ENCODE measurements at regions not wholly inside any gene's neighbourhood (a gene's known extent, or its start where the extent isn't known, plus 50 kb on each side); places are given as distances from the start of the nearest gene placed in this dataset. TPM values are rescaled to one million over a fixed set of nuclear protein-coding genes. Genes with fewer than 3 reads are reported as not detected.

DNA sequence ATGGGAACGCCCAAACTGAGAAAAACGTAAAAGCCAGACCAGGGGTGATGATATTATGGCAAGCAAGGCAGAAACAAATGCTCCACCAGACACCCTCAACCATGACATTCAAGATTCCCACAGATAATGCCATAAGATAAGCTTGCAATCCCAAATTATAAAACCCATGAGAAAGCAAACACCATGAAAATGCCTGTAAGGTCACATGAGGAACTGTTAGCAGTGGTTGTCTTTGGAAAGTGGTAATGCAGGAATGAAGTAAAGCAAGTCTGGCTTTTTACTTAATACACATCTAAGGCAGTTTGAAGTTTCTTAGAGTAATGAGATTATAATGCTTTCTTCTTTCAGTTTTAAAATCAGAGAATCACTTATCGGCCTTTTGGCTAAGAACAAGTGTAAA, 111.0 kb downstream of the MN1 start:
- Histone ChIP-seq H3K27me3 (ENCODE audit: control insufficient read depth, insufficient read depth, low read length) (no peaks in the 10 kb centered on the region), H3K9me3 (ENCODE audit: control insufficient read depth, insufficient read depth, low read length) (no peaks in the 10 kb centered on the region), H3K4me3 (ENCODE audit: low read depth, low read length) (no peak overlapping the region), H3K27ac (ENCODE audit: low read depth, low read length) (no peak overlapping the region), H3K36me3 (ENCODE audit: control insufficient read depth, insufficient read depth, low read length) (no peaks in the 10 kb centered on the region), H3K4me1 (ENCODE audit: control insufficient read depth, insufficient read depth, low read length) (peaks cover 22% of the 10 kb centered on the region)
- no peak for DNase-seq (ENCODE audit: low read depth in 4 of 6, low spot score in 6 of 6)
- no CpG with 5 or more reads among the region's 3 CpGs for WGBS (ENCODE audit: insufficient coverage)

DNA sequence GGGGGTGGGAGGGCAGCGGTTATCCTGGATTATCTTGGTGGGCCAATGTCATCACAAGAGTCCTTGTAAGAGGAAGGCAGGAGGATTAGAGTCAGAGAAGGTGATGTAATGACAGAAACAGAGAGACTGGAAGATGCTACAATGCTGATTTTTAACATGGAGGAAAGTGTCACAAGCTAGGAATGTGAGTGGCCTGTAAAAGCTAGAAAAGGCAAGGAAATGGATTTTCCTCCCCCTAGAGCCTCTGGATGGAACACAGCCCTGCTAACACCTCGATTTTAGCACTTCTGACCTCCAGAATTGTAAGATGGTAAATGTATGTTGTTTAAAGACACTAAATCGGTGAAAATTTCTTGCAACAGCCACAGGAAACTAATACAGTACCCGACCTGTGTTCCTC, 109.3 kb downstream of the MN1 start:
- WGBS (ENCODE audit: insufficient coverage): 90% methylated on average over 3 of the region's 4 CpGs
- peaks cover 10% of the 10 kb centered on the region for H3K4me1 ChIP-seq (ENCODE audit: control insufficient read depth, insufficient read depth, low read length)
- no peak overlapping the region for H3K4me3 ChIP-seq (ENCODE audit: low read depth, low read length)
- no peak overlapping the region for H3K27ac ChIP-seq (ENCODE audit: low read depth, low read length)
- H3K9me3 ChIP-seq (ENCODE audit: control insufficient read depth, insufficient read depth, low read length): peaks cover 2% of the 10 kb centered on the region
- no peaks in the 10 kb centered on the region for H3K36me3 ChIP-seq (ENCODE audit: control insufficient read depth, insufficient read depth, low read length)
- H3K27me3 ChIP-seq (ENCODE audit: control insufficient read depth, insufficient read depth, low read length): no peaks in the 10 kb centered on the region
- DNase-seq (ENCODE audit: low read depth in 4 of 6, low spot score in 6 of 6): no peak

DNA sequence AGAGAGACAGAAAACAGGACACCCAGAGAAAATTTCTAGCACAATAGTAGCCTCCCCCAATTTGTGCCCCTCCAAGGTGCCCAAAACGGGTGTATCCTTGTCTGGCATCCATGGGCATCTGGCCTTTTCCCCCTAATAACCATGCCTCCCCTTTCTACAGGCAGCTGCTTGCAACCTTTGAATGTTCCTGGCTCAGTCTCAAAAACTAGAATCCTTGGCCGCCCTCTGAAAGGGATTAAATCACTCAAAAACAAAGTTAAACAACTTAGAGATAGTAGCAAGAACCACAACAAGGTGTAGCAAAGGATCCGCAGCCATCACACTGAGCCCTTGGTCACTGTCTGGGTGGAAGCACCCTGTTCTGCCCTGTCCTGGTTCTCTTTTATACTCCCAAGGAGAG, 105.6 kb downstream of the MN1 start:
- Histone ChIP-seq H3K4me3 (ENCODE audit: low read depth, low read length) (no peak overlapping the region), H3K4me1 (ENCODE audit: control insufficient read depth, insufficient read depth, low read length) (peaks cover 16% of the 10 kb centered on the region), H3K27me3 (ENCODE audit: control insufficient read depth, insufficient read depth, low read length) (no peaks in the 10 kb centered on the region), H3K36me3 (ENCODE audit: control insufficient read depth, insufficient read depth, low read length) (no peaks in the 10 kb centered on the region), H3K9me3 (ENCODE audit: control insufficient read depth, insufficient read depth, low read length) (peaks cover 5% of the 10 kb centered on the region), H3K27ac (ENCODE audit: low read depth, low read length) (no peak overlapping the region)
- WGBS (ENCODE audit: insufficient coverage): 39% methylated on average over 3 of the region's 3 CpGs
- DNase-seq (ENCODE audit: low read depth in 4 of 6, low spot score in 6 of 6): no peak

DNA sequence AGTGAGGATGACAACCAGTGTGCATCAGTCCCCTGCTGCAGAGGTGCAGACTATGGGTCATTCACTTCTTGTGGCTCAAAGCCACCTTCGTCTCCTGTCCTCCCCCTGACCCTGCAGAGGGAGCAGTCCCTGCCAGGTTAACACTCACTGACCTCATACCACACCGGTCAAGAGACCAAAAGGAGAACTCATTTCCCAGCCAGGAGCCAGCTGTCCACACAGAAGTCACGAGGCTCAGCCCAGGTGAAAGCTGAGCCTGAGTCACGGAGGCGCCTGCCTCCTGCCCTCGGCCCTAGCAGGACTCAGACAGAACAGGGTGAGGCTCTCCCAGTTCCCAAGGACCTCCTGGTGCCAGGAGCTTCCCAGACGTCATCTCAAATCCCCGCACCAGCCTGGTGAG, 103.7 kb downstream of the MN1 start:
- Histone ChIP-seq H3K4me1 (ENCODE audit: control insufficient read depth, insufficient read depth, low read length) (peaks cover 17% of the 10 kb centered on the region), H3K27me3 (ENCODE audit: control insufficient read depth, insufficient read depth, low read length) (no peaks in the 10 kb centered on the region), H3K9me3 (ENCODE audit: control insufficient read depth, insufficient read depth, low read length) (peaks cover 5% of the 10 kb centered on the region), H3K27ac (ENCODE audit: low read depth, low read length) (no peak overlapping the region), H3K4me3 (ENCODE audit: low read depth, low read length) (no peak overlapping the region), H3K36me3 (ENCODE audit: control insufficient read depth, insufficient read depth, low read length) (no peaks in the 10 kb centered on the region)
- WGBS (ENCODE audit: insufficient coverage): 85% methylated on average over 8 of the region's 8 CpGs
- no peak for DNase-seq (ENCODE audit: low read depth in 4 of 6, low spot score in 6 of 6)

Small RNAs in the stretch of these regions (small RNA-seq; reads per million reads assigned to genes)
- not detected for gene RNU6-1066P (ENCODE audit: low replicate concordance)

Measured in spinal cord (tissue), 10 donors.